Esophagus (tissue), 2 donors: ENCODE measurements at regions not wholly inside any gene's neighbourhood (a gene's known extent, or its start where the extent isn't known, plus 50 kb on each side); places are given as distances from the start of the nearest gene placed in this dataset.

ENCODE experiments used
- H3K27ac ChIP-seq, 2 donors: one replicate each; pipeline ENCODE4 v1.5.1; 2013; ENCODE audit warnings: low read depth in 2 of 2, mild to moderate bottlenecking in 2 of 2, inconsistent platforms in 1 of 2, low read length in 1 of 2, moderate library complexity in 1 of 2
- H3K27me3 ChIP-seq, 2 donors: one replicate each; pipeline ENCODE4 v1.6.1; 2013; ENCODE audit warnings: low read length in 2 of 2, control low read depth in 1 of 2, mild to moderate bottlenecking in 1 of 2; ENCODE audit not compliant: insufficient read depth in 2 of 2, control insufficient read depth in 1 of 2
- H3K36me3 ChIP-seq, 2 donors: one replicate each; pipeline ENCODE4 v1.6.1; 2013; ENCODE audit warnings: low read length in 1 of 2; ENCODE audit not compliant: control insufficient read depth in 2 of 2, insufficient read depth in 2 of 2
- H3K4me1 ChIP-seq, 2 donors: one replicate each; pipeline ENCODE4 v1.6.1; 2013; ENCODE audit warnings: low read length in 1 of 2; ENCODE audit not compliant: control insufficient read depth in 2 of 2, insufficient read depth in 2 of 2
- H3K4me3 ChIP-seq, 2 donors: one replicate each; pipeline ENCODE4 v1.5.1; 2013; ENCODE audit warnings: low read length in 2 of 2, mild to moderate bottlenecking in 2 of 2, low read depth in 1 of 2, moderate library complexity in 1 of 2
- H3K9me3 ChIP-seq, 2 donors: one replicate each; pipeline ENCODE4 v1.6.1; 2013; ENCODE audit warnings: mild to moderate bottlenecking in 2 of 2, low read depth in 1 of 2, low read length in 1 of 2, moderate library complexity in 1 of 2; ENCODE audit not compliant: control insufficient read depth in 2 of 2, insufficient read depth in 1 of 2
- WGBS, 2 donors: extraction: QIAGEN DNeasy Blood & Tissue Kit; methylation state at CpG; one replicate each; pipeline ENCODE4 v1.1.7; 2013; 5-methylcytosine and 5-hydroxymethylcytosine counted together
- donor health status: healthy with polysubstance abuse.
- donor health status: Bipolar disorder and iron deficiency.

GRCh38 chr3:159757341-159758060 is 231.1 kb upstream of the IL12A start:
- peaks cover 0 to 3% of the 10 kb centered on the region in 2 donors for H3K9me3 ChIP-seq
- 80 to 83% methylated on average over 5 of the region's 5 CpGs for WGBS, 2 donors

GRCh38 chr3:159760046-159760445 is 228.6 kb upstream of the IL12A start:
- Histone ChIP-seq H3K4me3 (no peak overlapping the region), H3K27me3 (no peaks in the 10 kb centered on the region), H3K4me1 (peaks cover 0 to 4% of the 10 kb centered on the region in 2 donors), H3K36me3 (no peaks in the 10 kb centered on the region), H3K27ac (no peak overlapping the region), H3K9me3 (peaks cover 0 to 3% of the 10 kb centered on the region in 2 donors)

More at GRCh38 chr3:159757341-159758060, 231.1 kb upstream of the IL12A start:
- Histone ChIP-seq H3K27me3 (no peaks in the 10 kb centered on the region), H3K27ac (no peak overlapping the region), H3K4me1 (no peaks in the 10 kb centered on the region), H3K4me3 (no peak overlapping the region), H3K36me3 (no peaks in the 10 kb centered on the region)

- Histone ChIP-seq H3K9me3 (no peaks in the 10 kb centered on the region), H3K27ac (peak overlapping the region in 1 of 2 donors; percentile 69), H3K36me3 (no peaks in the 10 kb centered on the region), H3K4me1 (peaks cover 0 to 4% of the 10 kb centered on the region in 2 donors), H3K27me3 (no peaks in the 10 kb centered on the region), H3K4me3 (no peak overlapping the region)
- WGBS, 2 donors, result 33 to 56% methylated on average over 1 of the region's 1 CpG
Observed at GRCh38 chr3:159761369-159761768, 227.3 kb upstream of the IL12A start.

- Histone ChIP-seq H3K9me3 (no peaks in the 10 kb centered on the region), H3K4me3 (no peak overlapping the region), H3K27me3 (no peaks in the 10 kb centered on the region), H3K36me3 (no peaks in the 10 kb centered on the region), H3K27ac (peak overlapping the region; percentile 69 to 92), H3K4me1 (peaks cover 0 to 4% of the 10 kb centered on the region in 2 donors)
- WGBS, 2 donors, result 46 to 58% methylated on average over 7 of the region's 7 CpGs
Observed at GRCh38 chr3:159761848-159762635, 226.6 kb upstream of the IL12A start.

- Histone ChIP-seq H3K4me1 (peaks cover 0 to 4% of the 10 kb centered on the region in 2 donors), H3K9me3 (no peaks in the 10 kb centered on the region), H3K36me3 (no peaks in the 10 kb centered on the region), H3K4me3 (peak overlapping the region; percentile 37 to 57), H3K27ac (peak overlapping the region; percentile 92), H3K27me3 (no peaks in the 10 kb centered on the region)
- 1% methylated on average over 40 of the region's 40 CpGs for WGBS, 2 donors
Observed at GRCh38 chr3:159763011-159763601, 225.5 kb upstream of the IL12A start.

GRCh38 chr3:159763602-159764489 is 224.8 kb upstream of the IL12A start:
- H3K27ac ChIP-seq, result peak overlapping the region; percentile 92
- peak overlapping the region; percentile 37 to 60 for H3K4me3 ChIP-seq
- no peaks in the 10 kb centered on the region for H3K9me3 ChIP-seq
- no peaks in the 10 kb centered on the region for H3K27me3 ChIP-seq
- no peaks in the 10 kb centered on the region for H3K36me3 ChIP-seq
- WGBS, 2 donors, result 1% methylated on average over 53 to 80 of the region's 80 CpGs
- H3K4me1 ChIP-seq, result peaks cover 0 to 4% of the 10 kb centered on the region in 2 donors

- H3K4me1 ChIP-seq, result peaks cover 0 to 4% of the 10 kb centered on the region in 2 donors
- H3K4me3 ChIP-seq, result peak overlapping the region; percentile 37 to 60
- H3K27ac ChIP-seq, result peak overlapping the region; percentile 92
- no peaks in the 10 kb centered on the region for H3K9me3 ChIP-seq
- no peaks in the 10 kb centered on the region for H3K36me3 ChIP-seq
- WGBS, 2 donors, result 1 to 2% methylated on average over 43 to 51 of the region's 51 CpGs
- no peaks in the 10 kb centered on the region for H3K27me3 ChIP-seq
Observed at GRCh38 chr3:159764490-159765029, 224.1 kb upstream of the IL12A start.

GRCh38 chr3:159765030-159765859 is 223.4 kb upstream of the IL12A start:
- H3K4me3 ChIP-seq, result peak overlapping the region; percentile 37 to 60
- H3K9me3 ChIP-seq, result no peaks in the 10 kb centered on the region
- H3K27ac ChIP-seq, result peak overlapping the region; percentile 92
- WGBS, 2 donors, result 1% methylated on average over 36 to 47 of the region's 47 CpGs
- H3K36me3 ChIP-seq, result no peaks in the 10 kb centered on the region
- H3K27me3 ChIP-seq, result no peaks in the 10 kb centered on the region
- peaks cover 0 to 4% of the 10 kb centered on the region in 2 donors for H3K4me1 ChIP-seq
